Stimulated activated CD4-positive, alpha-beta T cell treated with anti-CD3 and anti-CD28 coated beads, Interleukin-1b, Interleukin-23, amount 100 ng/mL, for 1 hour (primary cell): ENCODE measurements at regions not wholly inside any gene's neighbourhood (a gene's known extent, or its start where the extent isn't known, plus 50 kb on each side); places are given as distances from the start of the nearest gene placed in this dataset.

ENCODE experiments used
- DNase-seq, 2 donors: peaks; one replicate each; pipeline ENCODE4 v3.0.0-alpha.2; 2020; ENCODE audit warnings: low read depth in 2 of 2

GRCh38 chr18:78836838-78837237 lies 142.8 kb upstream of the SALL3 start:
- DNase-seq: no peak

GRCh38 chr18:78837754-78838153 lies 141.9 kb upstream of the SALL3 start:
- no peak for DNase-seq

- DNase-seq: no peak
Measured at GRCh38 chr18:78838183-78838582, 141.4 kb upstream of the SALL3 start.

GRCh38 chr18:78849046-78849445 lies 130.6 kb upstream of the SALL3 start:
- DNase-seq: no peak

GRCh38 chr18:78849458-78849857 lies 130.2 kb upstream of the SALL3 start:
- DNase-seq: no peak

- DNase-seq: no peak
Measured at GRCh38 chr18:78853341-78853740, 126.3 kb upstream of the SALL3 start.

GRCh38 chr18:78855188-78855587 lies 124.4 kb upstream of the SALL3 start:
- no peak for DNase-seq

GRCh38 chr18:78856569-78857313 lies 122.9 kb upstream of the SALL3 start:
- no peak for DNase-seq

- DNase-seq: no peak
Measured at GRCh38 chr18:78857314-78858150, 122.1 kb upstream of the SALL3 start.

GRCh38 chr18:78859686-78860085 lies 119.9 kb upstream of the SALL3 start:
- no peak for DNase-seq

- DNase-seq: no peak
Measured at GRCh38 chr18:78860117-78860516, 119.5 kb upstream of the SALL3 start.

GRCh38 chr18:78861116-78861515 lies 118.5 kb upstream of the SALL3 start:
- no peak for DNase-seq

GRCh38 chr18:78861706-78862105 lies 117.9 kb upstream of the SALL3 start:
- no peak for DNase-seq

- DNase-seq: no peak
Measured at GRCh38 chr18:78862395-78862794, 117.2 kb upstream of the SALL3 start.

- no peak for DNase-seq
Measured at GRCh38 chr18:78865056-78865598, 114.5 kb upstream of the SALL3 start.

GRCh38 chr18:78865771-78866310 lies 113.8 kb upstream of the SALL3 start:
- no peak for DNase-seq

GRCh38 chr18:78867131-78867530 lies 112.5 kb upstream of the SALL3 start:
- DNase-seq: no peak

- no peak for DNase-seq
Measured at GRCh38 chr18:78868330-78869316, 111.0 kb upstream of the SALL3 start.

GRCh38 chr18:78871618-78872017 lies 108.0 kb upstream of the SALL3 start:
- DNase-seq: no peak

- DNase-seq: no peak
Measured at GRCh38 chr18:78873926-78874500, 105.6 kb upstream of the SALL3 start.
